ENCODE measurements at regions not wholly inside any gene's neighbourhood (a gene's known extent, or its start where the extent isn't known, plus 50 kb on each side); places are given as distances from the start of the nearest gene placed in this dataset.

DNA sequence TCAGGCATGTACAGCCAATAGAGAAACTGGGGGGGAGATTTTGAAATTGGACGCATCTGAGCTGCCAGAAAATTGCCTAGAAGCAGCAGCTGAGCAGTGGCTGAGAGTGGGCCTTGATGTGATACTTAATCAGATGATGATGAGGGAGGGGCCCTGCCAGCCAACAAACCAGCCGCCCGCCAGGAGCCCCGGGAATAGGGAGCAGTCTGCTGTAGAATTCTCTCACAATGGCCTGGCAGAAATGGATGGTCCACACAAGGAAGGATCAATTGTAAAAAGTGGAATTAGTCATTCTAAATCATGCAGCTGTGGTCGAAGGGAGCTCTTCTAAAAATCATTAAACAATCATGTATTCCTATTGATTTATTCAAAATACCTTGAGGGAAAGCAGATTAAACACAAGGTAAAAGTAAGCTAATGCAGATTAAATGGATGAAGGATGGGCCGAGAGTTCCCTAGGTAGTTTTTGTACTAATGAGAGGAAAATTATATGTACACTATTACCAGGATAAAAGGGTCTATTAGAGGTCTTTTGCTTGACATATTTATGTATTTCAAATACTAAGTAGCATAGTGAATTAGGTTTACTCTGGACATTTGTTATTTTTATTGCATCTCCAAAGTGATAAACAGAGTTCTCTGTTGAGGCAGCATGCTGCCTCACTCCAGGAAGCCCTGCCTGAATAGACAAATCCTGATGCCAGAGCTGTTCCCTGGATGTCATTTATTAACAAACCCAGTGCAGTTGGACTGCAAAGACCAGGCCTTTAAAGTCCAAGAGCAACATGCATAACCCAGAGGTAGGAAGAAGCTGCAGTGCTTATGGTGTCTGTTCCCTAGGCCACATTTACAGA is 91.3 kb downstream of the NKX6-1 start:
- no peak for DNase-seq
- H3K4me3 ChIP-seq, result no peak overlapping the region
- H3K27me3 ChIP-seq, result no peaks in the 10 kb centered on the region
- no peaks in the 10 kb centered on the region for H3K36me3 ChIP-seq (replicated peaks in 1 of 2)
- intact Hi-C loops (cut with DNase I), result no loop called here
- 68 to 78% (median 74%) methylated on average over 6 of the region's 6 CpGs for WGBS, 4 donors
- H3K4me1 ChIP-seq (replicated peaks in 1 of 2), result no peaks in the 10 kb centered on the region
- H3K27ac ChIP-seq, result no peak overlapping the region
- TF ChIP-seq, protein P1, sequence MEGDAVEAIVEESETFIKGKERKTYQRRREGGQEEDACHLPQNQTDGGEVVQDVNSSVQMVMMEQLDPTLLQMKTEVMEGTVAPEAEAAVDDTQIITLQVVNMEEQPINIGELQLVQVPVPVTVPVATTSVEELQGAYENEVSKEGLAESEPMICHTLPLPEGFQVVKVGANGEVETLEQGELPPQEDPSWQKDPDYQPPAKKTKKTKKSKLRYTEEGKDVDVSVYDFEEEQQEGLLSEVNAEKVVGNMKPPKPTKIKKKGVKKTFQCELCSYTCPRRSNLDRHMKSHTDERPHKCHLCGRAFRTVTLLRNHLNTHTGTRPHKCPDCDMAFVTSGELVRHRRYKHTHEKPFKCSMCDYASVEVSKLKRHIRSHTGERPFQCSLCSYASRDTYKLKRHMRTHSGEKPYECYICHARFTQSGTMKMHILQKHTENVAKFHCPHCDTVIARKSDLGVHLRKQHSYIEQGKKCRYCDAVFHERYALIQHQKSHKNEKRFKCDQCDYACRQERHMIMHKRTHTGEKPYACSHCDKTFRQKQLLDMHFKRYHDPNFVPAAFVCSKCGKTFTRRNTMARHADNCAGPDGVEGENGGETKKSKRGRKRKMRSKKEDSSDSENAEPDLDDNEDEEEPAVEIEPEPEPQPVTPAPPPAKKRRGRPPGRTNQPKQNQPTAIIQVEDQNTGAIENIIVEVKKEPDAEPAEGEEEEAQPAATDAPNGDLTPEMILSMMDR (IDR thresholded peaks at IDR 0.05), result no peak
- TF ChIP-seq POLR2A (IDR thresholded peaks at IDR 0.05), result no peak
- H3K9me3 ChIP-seq (replicated peaks in 1 of 3), result no peaks in the 10 kb centered on the region

DNA sequence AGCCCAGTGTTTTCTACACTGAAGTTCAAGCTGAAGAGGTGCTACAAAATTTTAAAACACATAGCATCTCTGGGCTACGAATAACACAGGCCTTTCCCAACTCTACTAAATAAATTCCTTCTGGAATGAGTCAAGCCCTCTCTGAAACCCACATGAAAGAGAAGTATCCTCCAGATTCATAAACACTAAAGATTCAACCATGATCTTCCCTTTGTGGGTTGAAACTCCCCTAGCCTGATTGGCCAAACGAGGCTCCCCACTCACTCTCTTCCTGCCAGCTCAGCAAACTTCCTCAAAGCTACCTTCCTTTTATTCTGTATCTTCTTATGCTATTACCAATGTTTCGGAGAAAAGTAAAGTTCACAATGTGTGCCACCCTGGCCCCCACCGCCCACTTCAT is 95.4 kb downstream of the NKX6-1 start:
- no peak overlapping the region for H3K4me3 ChIP-seq
- no peak for DNase-seq
- no peak overlapping the region for H3K27ac ChIP-seq
- no peaks in the 10 kb centered on the region for H3K4me1 ChIP-seq (replicated peaks in 1 of 2)
- TF ChIP-seq, protein P1 (IDR thresholded peaks at IDR 0.05), result no peak
- TF ChIP-seq POLR2A (IDR thresholded peaks at IDR 0.05), result no peak
- intact Hi-C loops (cut with DNase I), result no loop called here
- H3K27me3 ChIP-seq, result no peaks in the 10 kb centered on the region
- no peaks in the 10 kb centered on the region for H3K9me3 ChIP-seq (replicated peaks in 1 of 3)
- no peaks in the 10 kb centered on the region for H3K36me3 ChIP-seq (replicated peaks in 1 of 2)
- WGBS, 4 donors, result 75 to 85% (median 79%) methylated on average over 4 of the region's 4 CpGs

DNA sequence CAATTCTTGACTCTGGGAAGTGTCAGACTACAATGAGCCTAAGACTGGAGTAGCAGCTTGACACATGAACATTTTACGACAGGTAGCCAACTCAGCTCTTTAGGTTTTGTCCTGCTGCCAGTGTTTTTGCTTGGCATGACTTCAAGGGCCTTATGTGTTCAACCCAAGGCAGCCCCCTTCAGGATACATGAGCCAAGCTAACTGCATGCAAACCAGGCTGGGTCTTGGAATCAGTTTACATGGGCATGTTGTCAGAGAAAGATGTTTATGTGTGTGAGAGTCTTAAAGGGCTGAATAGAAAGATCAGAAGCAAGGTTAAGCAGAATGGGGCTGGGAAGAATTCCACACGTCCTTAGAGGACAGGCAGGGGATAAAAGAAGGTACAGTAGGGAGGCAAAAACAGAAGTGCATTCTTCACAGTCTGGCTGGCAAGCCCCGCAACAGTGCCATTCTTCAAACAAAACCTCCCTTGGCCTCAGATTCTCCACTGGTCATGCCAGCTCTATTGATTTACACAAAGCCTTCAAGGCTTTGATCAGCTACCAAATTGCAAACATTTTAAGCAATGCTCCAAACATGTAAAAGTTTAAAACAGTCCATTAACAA is 97.3 kb downstream of the NKX6-1 start:
- no peak for TF ChIP-seq POLR2A (IDR thresholded peaks at IDR 0.05)
- TF ChIP-seq, protein P1 (IDR thresholded peaks at IDR 0.05), result no peak
- Histone ChIP-seq H3K27ac (no peak overlapping the region), H3K4me1 (replicated peaks in 1 of 2) (no peaks in the 10 kb centered on the region), H3K36me3 (replicated peaks in 1 of 2) (no peaks in the 10 kb centered on the region), H3K4me3 (no peak overlapping the region), H3K9me3 (replicated peaks in 1 of 3) (no peaks in the 10 kb centered on the region), H3K27me3 (no peaks in the 10 kb centered on the region)
- WGBS, 4 donors, result 29 to 37% (median 31%) methylated on average over 3 of the region's 3 CpGs
- DNase-seq, result no peak
- intact Hi-C loops (cut with DNase I), result no loop called here

DNA sequence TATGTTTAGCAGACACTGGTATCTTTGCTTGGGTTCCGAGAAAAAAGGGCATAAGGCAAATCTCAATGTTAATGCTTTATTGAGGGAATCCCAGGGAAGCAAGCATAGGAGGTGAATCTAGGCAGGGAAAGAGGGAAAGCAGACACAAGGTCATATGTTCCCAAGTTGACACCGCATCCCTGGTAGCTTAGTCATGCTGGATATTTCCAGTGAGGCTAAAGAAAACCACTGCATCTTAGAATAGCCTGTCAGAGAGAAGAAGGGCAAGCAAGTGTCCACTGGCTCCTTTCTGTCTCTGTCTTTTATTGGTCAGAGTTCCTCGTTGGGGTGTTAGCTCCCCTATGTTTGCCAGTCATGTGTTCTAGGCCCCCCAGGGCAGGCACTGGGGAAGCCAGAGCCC is 104.7 kb downstream of the NKX6-1 start:
- H3K4me1 ChIP-seq (replicated peaks in 1 of 2), result no peaks in the 10 kb centered on the region
- intact Hi-C loops (cut with DNase I), result no loop called here
- H3K27me3 ChIP-seq, result no peaks in the 10 kb centered on the region
- no peak overlapping the region for H3K4me3 ChIP-seq
- TF ChIP-seq, protein P1 (IDR thresholded peaks at IDR 0.05), result no peak
- no peaks in the 10 kb centered on the region for H3K9me3 ChIP-seq (replicated peaks in 1 of 3)
- no peak overlapping the region for H3K27ac ChIP-seq
- WGBS, 4 donors, result 51 to 78% (median 64%) methylated on average over 2 to 3 of the region's 3 CpGs
- DNase-seq, result no peak
- H3K36me3 ChIP-seq (replicated peaks in 1 of 2), result no peaks in the 10 kb centered on the region
